Smooth muscle cell (in vitro differentiated cells): ENCODE measurements at regions not wholly inside any gene's neighbourhood (a gene's known extent, or its start where the extent isn't known, plus 50 kb on each side); places are given as distances from the start of the nearest gene placed in this dataset.

Experiments used
- DNase-seq: peaks from one replicate; lab custom pipeline; 2025; ENCODE audit not compliant: unreplicated experiment; lab: John Stamatoyannopoulos, UW
- H2AFZ ChIP-seq: fragments of 200-600 bp; sonication (generic); 2 replicates; pipeline ENCODE4 v1.6.0; 2016; ENCODE audit warnings: antibody characterized with exemption, low read depth, mild to moderate bottlenecking
- H3F3A ChIP-seq: fragments of 200-600 bp; sonication (generic); 2 replicates; pipeline ENCODE4 v1.6.0; 2017; ENCODE audit warnings: antibody characterized with exemption, low read depth
- H3K27ac ChIP-seq: fragments of 200-600 bp; sonication (generic); 2 replicates; pipeline ENCODE4 v1.5.1; 2016; ENCODE audit warnings: low read depth, mild to moderate bottlenecking
- H3K27me3 ChIP-seq: fragments of 200-600 bp; sonication (generic); 2 replicates; pipeline ENCODE4 v1.6.1; 2016; ENCODE audit warnings: low read depth, mild to moderate bottlenecking
- H3K36me3 ChIP-seq: fragments of 200-600 bp; sonication (generic); 2 replicates; pipeline ENCODE4 v1.5.1; 2016; ENCODE audit warnings: low read depth
- H3K4me1 ChIP-seq: fragments of 200-600 bp; sonication (generic); 2 replicates; pipeline ENCODE4 v1.5.1; 2016; ENCODE audit warnings: low read depth
- H3K4me2 ChIP-seq: fragments of 200-600 bp; sonication (generic); 2 replicates; pipeline ENCODE4 v1.6.0; 2016; ENCODE audit warnings: mild to moderate bottlenecking
- H3K4me3 ChIP-seq: fragments of 200-600 bp; sonication (generic); 2 replicates; pipeline ENCODE4 v1.5.1; 2016; ENCODE audit warnings: mild to moderate bottlenecking
- H3K79me2 ChIP-seq: fragments of 200-600 bp; sonication (generic); 2 replicates; pipeline ENCODE4 v1.6.0; 2016; ENCODE audit warnings: low read depth, mild to moderate bottlenecking
- H3K9ac ChIP-seq: fragments of 200-600 bp; sonication (generic); 2 replicates; pipeline ENCODE4 v1.6.0; 2016; ENCODE audit warnings: low read depth
- H3K9me3 ChIP-seq: fragments of 200-600 bp; sonication (generic); replicated peaks from 2 replicates; pipeline ENCODE4 v1.5.1; 2016; ENCODE audit warnings: low read depth
- H4K20me1 ChIP-seq: fragments of 200-600 bp; sonication (generic); 2 replicates; pipeline ENCODE4 v1.6.0; 2016; ENCODE audit warnings: low read depth
- CTCF ChIP-seq: fragments of 200-600 bp; sonication (generic); IDR thresholded peaks from 2 replicates; pipeline ENCODE4 v1.5.1; 2017; ENCODE audit warnings: borderline replicate concordance, mild to moderate bottlenecking, antibody characterized with exemption; ENCODE audit not compliant: insufficient read depth, poor library complexity, severe bottlenecking
- WGBS: methylation state at CpG from one replicate; pipeline ENCODE4 v1.1.7; 2016; ENCODE audit warnings: low lambda C conversion rate; 5-methylcytosine and 5-hydroxymethylcytosine counted together

DNA sequence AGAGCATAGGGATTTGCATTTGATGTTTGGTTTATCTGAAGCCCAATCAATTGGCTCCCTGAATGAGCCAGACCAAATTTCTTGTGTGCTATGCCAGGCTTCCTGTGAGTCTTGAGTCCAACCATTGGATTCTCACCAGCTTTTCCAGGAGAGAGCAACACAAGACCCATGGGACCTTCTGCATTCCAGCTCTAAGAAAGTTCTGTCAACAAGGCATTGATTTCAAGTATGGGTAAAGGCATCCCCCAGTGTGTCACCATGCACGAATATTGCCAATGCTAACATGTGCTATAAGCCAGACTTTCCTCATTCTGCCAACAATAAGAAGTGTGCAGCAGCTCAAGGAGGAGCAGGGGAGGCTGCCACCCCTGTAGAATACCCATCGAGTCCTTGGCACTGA lies 266.6 kb downstream of the ETAA1 start:
- H3K27me3 ChIP-seq: no peaks in the 10 kb centered on the region
- no peak overlapping the region for H3K4me3 ChIP-seq
- no peaks in the 10 kb centered on the region for H3F3A ChIP-seq
- TF ChIP-seq CTCF: no peak
- no peak overlapping the region for H3K9ac ChIP-seq
- H4K20me1 ChIP-seq: no peaks in the 10 kb centered on the region
- 95% methylated on average over 2 of the region's 2 CpGs for WGBS
- no peak for DNase-seq
- H3K4me2 ChIP-seq: no peak overlapping the region
- no peaks in the 10 kb centered on the region for H3K9me3 ChIP-seq
- H3K36me3 ChIP-seq: no peaks in the 10 kb centered on the region
- H3K4me1 ChIP-seq: peaks cover 8% of the 10 kb centered on the region
- no peak overlapping the region for H3K27ac ChIP-seq
- no peaks in the 10 kb centered on the region for H3K79me2 ChIP-seq
- no peak overlapping the region for H2AFZ ChIP-seq

DNA sequence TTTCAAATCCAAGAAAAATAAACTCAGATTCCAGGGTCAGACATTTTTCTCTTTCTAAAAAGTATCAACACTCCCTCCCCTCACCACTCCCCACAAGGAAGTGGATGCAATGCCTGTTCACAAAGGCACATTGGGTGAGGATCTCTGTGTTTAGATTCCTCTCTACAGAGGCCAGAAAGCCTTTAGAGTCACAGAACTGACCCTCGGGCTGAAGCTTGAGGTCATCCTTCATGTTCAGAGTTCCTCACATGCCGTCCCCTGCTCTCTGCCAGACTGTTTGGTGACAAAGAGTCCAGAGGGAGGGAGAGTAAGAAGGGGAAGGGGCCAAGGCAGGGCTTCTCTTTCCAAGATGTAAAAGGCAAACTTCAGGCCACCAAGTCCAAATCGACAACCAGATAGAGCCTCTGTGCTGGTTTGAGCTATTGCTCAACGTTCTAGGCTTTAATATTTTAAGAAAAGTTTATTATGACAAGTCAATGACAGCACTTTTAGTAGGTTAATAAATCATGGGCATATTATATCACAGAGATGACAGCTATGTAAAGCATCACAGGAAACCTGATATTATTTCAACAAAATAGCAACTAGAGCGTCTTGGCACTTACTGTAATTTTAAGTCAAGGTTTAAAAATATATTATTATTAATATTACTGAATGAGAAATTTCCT lies 269.4 kb downstream of the ETAA1 start:
- no peaks in the 10 kb centered on the region for H4K20me1 ChIP-seq
- WGBS: 79% methylated on average over 5 of the region's 5 CpGs
- H3K27ac ChIP-seq: no peak overlapping the region
- no peak overlapping the region for H3K9ac ChIP-seq
- H3F3A ChIP-seq: no peaks in the 10 kb centered on the region
- no peak overlapping the region for H2AFZ ChIP-seq
- H3K4me1 ChIP-seq: no peaks in the 10 kb centered on the region
- no peak for DNase-seq
- H3K9me3 ChIP-seq: no peaks in the 10 kb centered on the region
- no peaks in the 10 kb centered on the region for H3K27me3 ChIP-seq
- no peak overlapping the region for H3K4me2 ChIP-seq
- no peaks in the 10 kb centered on the region for H3K79me2 ChIP-seq
- no peak overlapping the region for H3K4me3 ChIP-seq
- TF ChIP-seq CTCF: no peak
- no peaks in the 10 kb centered on the region for H3K36me3 ChIP-seq

- no peak overlapping the region for H3K4me3 ChIP-seq
- no peaks in the 10 kb centered on the region for H3F3A ChIP-seq
- H3K79me2 ChIP-seq: no peaks in the 10 kb centered on the region
- H3K27me3 ChIP-seq: no peaks in the 10 kb centered on the region
- H3K36me3 ChIP-seq: no peaks in the 10 kb centered on the region
- no peak for DNase-seq
- no peaks in the 10 kb centered on the region for H3K4me1 ChIP-seq
- WGBS: 93% methylated on average over 2 of the region's 2 CpGs
- no peak overlapping the region for H3K27ac ChIP-seq
- H2AFZ ChIP-seq: no peak overlapping the region
- no peaks in the 10 kb centered on the region for H3K9me3 ChIP-seq
- no peaks in the 10 kb centered on the region for H4K20me1 ChIP-seq
- no peak overlapping the region for H3K9ac ChIP-seq
- no peak for TF ChIP-seq CTCF
- no peak overlapping the region for H3K4me2 ChIP-seq
Observed at GRCh38 chr2:67667054-67667908, 270.1 kb downstream of the ETAA1 start.
